Endodermal cell (in vitro differentiated cells): ENCODE measurements at regions not wholly inside any gene's neighbourhood (a gene's known extent, or its start where the extent isn't known, plus 50 kb on each side); places are given as distances from the start of the nearest gene placed in this dataset.

Experiments used
- DNase-seq: peaks from one replicate; pipeline ENCODE4 v3.0.0-alpha.2; 2017
- H3K27ac ChIP-seq: 2 replicates; pipeline ENCODE4 v1.5.1; 2013; ENCODE audit warnings: mild to moderate bottlenecking, low read depth, low read length, moderate library complexity
- H3K27me3 ChIP-seq: 2 replicates; pipeline ENCODE4 v1.6.1; 2013; ENCODE audit warnings: mild to moderate bottlenecking, low read length, moderate library complexity; ENCODE audit not compliant: insufficient read depth, control insufficient read depth, poor library complexity, severe bottlenecking
- H3K36me3 ChIP-seq: 2 replicates; pipeline ENCODE4 v1.7.0; 2013; ENCODE audit warnings: mild to moderate bottlenecking, low read length, moderate library complexity; ENCODE audit not compliant: control insufficient read depth, insufficient read depth
- H3K4me1 ChIP-seq: one replicate; pipeline ENCODE4 v1.7.0; 2013; ENCODE audit warnings: low read length; ENCODE audit not compliant: control insufficient read depth, insufficient read depth
- H3K4me3 ChIP-seq: 2 replicates; pipeline ENCODE4 v1.5.1; 2013; ENCODE audit warnings: mild to moderate bottlenecking, low read length, moderate library complexity
- H3K9ac ChIP-seq: 2 replicates; pipeline ENCODE4 v1.6.1; 2013; ENCODE audit warnings: mild to moderate bottlenecking, low read length, moderate library complexity; ENCODE audit not compliant: poor library complexity, severe bottlenecking; ENCODE audit errors: extremely low read depth
- H3K9me3 ChIP-seq: 2 replicates; pipeline ENCODE4 v1.6.1; 2013; ENCODE audit warnings: mild to moderate bottlenecking, low read length, moderate library complexity; ENCODE audit not compliant: control insufficient read depth
- H3K27ac Mint-ChIP-seq: 2 replicates; pipeline ENCODE4 v1.8.0; 2020; ENCODE audit warnings: mixed read lengths
- H3K27me3 Mint-ChIP-seq: 2 replicates; pipeline ENCODE4 v1.8.0; 2021; ENCODE audit warnings: mild to moderate bottlenecking, mixed read lengths; ENCODE audit not compliant: insufficient read depth
- H3K36me3 Mint-ChIP-seq: 2 replicates; pipeline ENCODE4 v1.8.0; 2020; ENCODE audit warnings: low read depth, mixed read lengths
- H3K4me1 Mint-ChIP-seq: 2 replicates; pipeline ENCODE4 v1.8.0; 2020; ENCODE audit warnings: mixed read lengths
- H3K4me3 Mint-ChIP-seq: 2 replicates; pipeline ENCODE4 v1.8.0; 2020; ENCODE audit warnings: mild to moderate bottlenecking, moderate library complexity, mixed read lengths
- H3K9me3 Mint-ChIP-seq: 2 replicates; pipeline ENCODE4 v1.8.0; 2020; ENCODE audit warnings: mild to moderate bottlenecking, mixed read lengths
- CTCF ChIP-seq: fragments of 200-600 bp; sonication (generic); conservative IDR thresholded peaks from 2 replicates; pipeline ENCODE4 v1.5.0; 2021; ENCODE audit warnings: antibody characterized with exemption, mild to moderate bottlenecking
- WGBS, 2 experiments: methylation state at CpG; one replicate each; pipeline versions ENCODE4 v1.1.5 to v1.1.7; 2013; ENCODE audit warnings: missing lambda C conversion rate in 2 of 2, mixed read lengths in 1 of 2; ENCODE audit not compliant: insufficient coverage in 1 of 2, insufficient read length in 1 of 2; 5-methylcytosine and 5-hydroxymethylcytosine counted together

- H3K27ac ChIP-seq = no peak overlapping the region
- no peaks in the 10 kb centered on the region for H3K9me3 ChIP-seq
- no peak overlapping the region for H3K27ac Mint-ChIP-seq
- no peaks in the 10 kb centered on the region for H3K4me1 Mint-ChIP-seq
- H3K36me3 ChIP-seq = no peaks in the 10 kb centered on the region
- H3K4me1 ChIP-seq = peaks cover 4% of the 10 kb centered on the region
- H3K36me3 Mint-ChIP-seq = no peaks in the 10 kb centered on the region
- WGBS, 2 experiments = 72 to 73% methylated on average over 6 of the region's 6 CpGs
- peaks cover 11% of the 10 kb centered on the region for H3K27me3 Mint-ChIP-seq
- H3K9ac ChIP-seq = no peak overlapping the region
- no peak for TF ChIP-seq CTCF
- no peak overlapping the region for H3K4me3 ChIP-seq
- H3K9me3 Mint-ChIP-seq = peaks cover 6% of the 10 kb centered on the region
- no peak for DNase-seq
- H3K27me3 ChIP-seq = peaks cover 7% of the 10 kb centered on the region
- H3K4me3 Mint-ChIP-seq = no peak overlapping the region
Measured at GRCh38 chr9:120265791-120266190, 314.2 kb downstream of the CDK5RAP2 start.

- no peak overlapping the region for H3K27ac Mint-ChIP-seq
- H3K36me3 Mint-ChIP-seq = no peaks in the 10 kb centered on the region
- H3K4me3 Mint-ChIP-seq = no peak overlapping the region
- H3K27me3 Mint-ChIP-seq = peaks cover 9% of the 10 kb centered on the region
- Histone ChIP-seq H3K27me3 (peaks cover 7% of the 10 kb centered on the region), H3K9ac (no peak overlapping the region), H3K4me1 (peaks cover 4% of the 10 kb centered on the region), H3K9me3 (no peaks in the 10 kb centered on the region), H3K4me3 (no peak overlapping the region), H3K27ac (no peak overlapping the region), H3K36me3 (no peaks in the 10 kb centered on the region)
- no peak for DNase-seq
- no peaks in the 10 kb centered on the region for H3K9me3 Mint-ChIP-seq
- H3K4me1 Mint-ChIP-seq = no peaks in the 10 kb centered on the region
- no peak for TF ChIP-seq CTCF
Measured at GRCh38 chr9:120264528-120264927, 315.4 kb downstream of the CDK5RAP2 start.

- Histone ChIP-seq H3K36me3 (no peaks in the 10 kb centered on the region), H3K4me1 (peaks cover 4% of the 10 kb centered on the region), H3K9me3 (no peaks in the 10 kb centered on the region), H3K9ac (no peak overlapping the region), H3K4me3 (no peak overlapping the region), H3K27me3 (peaks cover 10% of the 10 kb centered on the region), H3K27ac (no peak overlapping the region)
- no peak for TF ChIP-seq CTCF
- DNase-seq = no peak
- Mint-ChIP-seq H3K36me3 (no peaks in the 10 kb centered on the region), H3K9me3 (no peaks in the 10 kb centered on the region), H3K4me1 (no peaks in the 10 kb centered on the region), H3K27ac (no peak overlapping the region), H3K27me3 (peaks cover 9% of the 10 kb centered on the region), H3K4me3 (no peak overlapping the region)
- 87 to 91% methylated on average over 4 of the region's 4 CpGs for WGBS, 2 experiments
Measured at GRCh38 chr9:120263836-120264235, 316.1 kb downstream of the CDK5RAP2 start.
